IPS DF 4.7 (cell line): ENCODE measurements at regions not wholly inside any gene's neighbourhood (a gene's known extent, or its start where the extent isn't known, plus 50 kb on each side); places are given as distances from the start of the nearest gene placed in this dataset.

Experiments used
- DNase-seq: peaks from one replicate; pipeline ENCODE4 v3.0.0-alpha.2; 2013; ENCODE audit warnings: low spot score; ENCODE audit errors: extremely low read depth

- no peak for DNase-seq
Measured at GRCh38 chr2:128834880-128835252, 516.2 kb upstream of the HS6ST1 start.

GRCh38 chr2:128835342-128835855 lies 516.7 kb upstream of the HS6ST1 start:
- no peak for DNase-seq

GRCh38 chr2:128835974-128836373 lies 517.3 kb upstream of the HS6ST1 start:
- DNase-seq: no peak

DNA sequence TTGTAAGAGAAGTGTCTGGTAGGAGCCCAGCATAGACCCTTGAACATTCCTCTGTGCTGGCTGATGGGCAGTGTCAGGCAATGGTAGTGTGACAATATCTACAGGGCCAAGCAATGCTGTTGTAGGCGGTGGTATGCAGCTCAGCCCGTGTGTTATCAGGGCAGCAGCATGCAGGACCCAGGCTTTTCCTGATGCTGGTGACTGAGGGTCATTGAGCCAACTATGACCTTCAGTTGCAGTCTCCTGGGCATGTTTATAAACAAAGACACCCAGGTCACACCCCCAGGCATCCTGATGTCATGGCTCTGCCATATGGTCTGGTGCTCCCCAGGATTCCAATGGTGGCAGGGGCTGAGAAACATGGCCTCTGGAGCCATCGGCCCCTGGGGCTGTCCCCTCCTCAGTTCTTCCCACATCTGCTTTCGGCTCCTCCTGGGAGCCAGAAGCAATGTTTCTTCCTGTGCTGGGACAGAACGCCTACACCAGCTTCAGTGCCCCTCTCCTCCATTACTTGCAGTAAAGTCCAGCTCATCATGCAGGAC lies 518.0 kb upstream of the HS6ST1 start:
- DNase-seq: no peak

GRCh38 chr2:128838244-128838643 lies 519.6 kb upstream of the HS6ST1 start:
- no peak for DNase-seq

DNA sequence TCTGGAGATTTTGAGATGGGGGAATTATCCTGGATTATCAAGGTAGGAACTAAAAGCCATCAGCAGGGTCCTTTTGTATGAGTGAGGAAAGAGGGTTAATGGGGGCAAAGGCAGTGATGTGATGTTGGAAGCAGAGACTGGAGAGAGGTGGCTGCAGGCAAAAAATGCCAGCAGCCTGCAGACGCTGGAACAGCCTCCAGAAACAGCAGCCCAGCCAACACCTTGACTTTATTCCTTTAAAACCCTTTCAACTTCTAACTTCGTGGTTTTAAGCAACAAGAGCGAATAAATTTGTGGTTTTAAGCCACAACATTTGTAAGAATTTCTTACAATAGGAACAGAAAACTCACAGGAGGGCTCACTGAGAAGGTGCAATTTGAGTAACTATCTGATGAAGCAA lies 523.1 kb upstream of the HS6ST1 start:
- DNase-seq: no peak

- DNase-seq: no peak
Measured at GRCh38 chr2:128867311-128867710, 548.6 kb upstream of the HS6ST1 start.

DNA sequence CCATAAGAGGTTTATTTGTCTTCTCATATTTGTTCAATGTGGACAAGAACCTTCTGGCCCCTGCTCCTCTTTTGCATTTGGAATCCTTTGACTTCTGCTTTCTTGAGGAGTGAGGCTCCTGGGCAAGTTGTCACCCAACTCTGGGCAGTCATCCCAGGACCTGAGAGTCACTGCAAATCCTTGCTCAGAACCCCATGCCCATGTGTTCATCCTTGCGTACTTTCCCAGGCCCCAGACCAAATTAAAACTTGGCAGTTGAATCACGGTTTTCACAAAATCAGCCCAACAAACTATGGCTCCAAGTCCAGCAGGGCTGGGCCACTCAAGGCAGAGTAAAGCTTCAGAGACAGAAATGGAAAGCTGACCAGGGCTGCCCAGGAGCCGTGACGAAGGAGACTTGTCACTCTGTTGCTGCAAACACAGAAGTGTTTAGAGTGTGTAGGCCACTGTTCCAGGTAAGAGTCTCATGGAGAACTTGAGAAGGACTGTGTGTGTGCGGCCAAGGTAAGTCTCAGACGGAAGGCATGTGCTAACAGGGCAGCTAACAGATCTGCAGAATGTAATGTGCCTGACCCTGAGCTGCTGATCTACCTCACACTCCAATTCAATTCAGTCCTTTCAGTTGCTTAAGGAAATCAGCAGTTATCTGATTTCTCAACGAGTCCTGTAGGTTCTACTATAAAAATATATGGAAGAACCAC lies 549.4 kb upstream of the HS6ST1 start:
- DNase-seq: no peak

DNA sequence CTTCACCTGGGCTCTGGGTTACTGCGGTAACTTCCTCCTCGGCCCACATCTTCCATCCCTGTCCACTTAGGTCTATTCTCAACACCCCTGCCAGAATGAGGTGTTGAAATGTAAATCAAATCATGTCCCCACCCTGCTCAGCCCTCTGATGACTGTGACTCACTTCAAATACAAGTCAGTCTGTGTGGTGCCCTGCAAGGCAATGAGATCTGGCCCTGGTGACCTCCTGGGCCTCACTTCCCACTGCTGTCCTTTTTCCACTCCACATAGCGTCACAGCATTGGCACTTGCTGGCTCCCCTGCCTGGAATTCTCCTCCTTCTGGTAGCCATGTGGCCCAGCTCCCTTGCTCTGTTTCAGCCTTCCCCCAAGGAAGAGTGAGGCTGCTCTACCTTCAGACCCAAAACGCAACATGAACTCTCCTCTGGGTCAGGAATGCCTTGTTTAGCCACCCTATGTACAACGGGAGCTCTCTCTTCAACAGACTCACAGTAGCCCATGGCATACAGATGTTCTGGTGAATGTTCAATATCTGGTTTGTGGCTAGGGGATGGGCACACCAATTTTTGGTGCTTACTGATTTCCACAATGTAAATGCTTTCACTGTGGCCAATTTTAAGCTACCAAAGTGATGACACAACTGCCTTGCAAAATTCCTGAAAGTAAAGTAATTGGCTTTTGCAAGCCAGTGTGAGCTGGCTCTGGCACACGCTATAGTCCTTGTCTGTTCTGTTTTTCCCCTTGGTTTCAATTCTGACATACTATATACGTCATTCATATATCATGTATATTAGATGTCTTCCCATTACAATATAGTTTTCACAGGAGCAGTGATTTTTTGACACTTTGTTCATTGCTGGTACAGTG lies 550.3 kb upstream of the HS6ST1 start:
- DNase-seq: no peak

GRCh38 chr2:128874608-128875007 lies 555.9 kb upstream of the HS6ST1 start:
- DNase-seq: no peak

GRCh38 chr2:128876986-128877983 lies 558.6 kb upstream of the HS6ST1 start:
- no peak for DNase-seq

DNA sequence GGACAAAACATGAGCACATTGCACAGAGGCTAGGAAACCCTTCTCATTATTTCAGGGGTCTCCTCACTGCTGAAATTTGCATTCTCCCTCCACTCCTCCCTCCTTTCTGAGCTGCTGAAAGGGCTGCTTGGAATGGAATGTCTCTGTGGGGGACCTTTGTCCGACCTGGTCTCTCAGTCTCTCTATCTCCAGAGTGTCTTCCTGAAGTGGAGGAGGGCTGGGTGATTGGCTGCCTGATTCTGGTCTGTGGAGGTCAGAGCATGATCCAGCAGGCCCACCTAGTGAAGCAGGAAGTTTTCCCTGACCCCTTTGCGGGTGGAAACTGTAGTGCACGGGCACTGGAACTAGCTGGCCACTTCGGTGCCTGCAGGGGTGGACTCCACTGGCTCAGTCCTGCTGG lies 560.5 kb upstream of the HS6ST1 start:
- DNase-seq: peak; percentile 60

DNA sequence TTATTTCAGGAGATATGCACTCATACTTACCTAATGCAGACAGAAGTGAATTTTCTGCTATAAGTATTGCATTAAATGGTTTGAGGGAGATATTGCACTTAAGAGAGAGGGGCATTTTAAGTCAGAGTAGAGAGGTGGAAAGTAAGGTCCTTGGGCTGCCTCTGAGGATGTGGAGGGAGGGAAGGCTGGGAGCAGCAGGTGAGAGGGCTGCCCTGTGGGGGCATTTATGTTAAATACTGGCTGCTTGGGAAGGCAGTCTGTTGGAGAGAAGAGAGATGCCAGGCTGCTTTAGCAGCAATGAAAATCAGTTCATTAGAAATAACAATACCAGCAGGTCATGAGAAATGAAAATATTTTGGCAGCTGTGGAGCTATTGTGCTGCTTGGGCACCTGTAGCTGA lies 576.2 kb upstream of the HS6ST1 start:
- DNase-seq: no peak

GRCh38 chr2:128901572-128902391 lies 583.1 kb upstream of the HS6ST1 start:
- no peak for DNase-seq

DNA sequence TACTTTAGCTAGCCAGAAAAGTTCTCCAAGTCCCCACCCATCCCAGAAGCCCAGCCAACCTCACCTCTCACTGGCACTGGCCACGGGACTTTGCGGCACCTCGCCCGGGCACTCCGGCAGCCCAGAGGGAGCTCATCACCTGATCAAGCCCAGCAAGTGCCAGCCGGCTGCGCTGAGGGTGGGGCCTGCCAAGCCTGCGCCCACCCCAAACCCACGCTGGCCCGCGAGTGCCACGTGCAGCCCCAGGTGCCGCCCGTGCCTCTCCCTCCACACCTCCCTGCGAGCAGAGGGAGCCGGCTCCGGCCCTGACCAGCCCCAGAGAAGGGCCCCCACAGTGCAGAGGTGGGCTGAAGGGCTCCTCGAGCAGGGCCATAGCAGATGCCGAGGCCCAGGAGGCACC lies 585.0 kb upstream of the HS6ST1 start:
- no peak for DNase-seq

DNA sequence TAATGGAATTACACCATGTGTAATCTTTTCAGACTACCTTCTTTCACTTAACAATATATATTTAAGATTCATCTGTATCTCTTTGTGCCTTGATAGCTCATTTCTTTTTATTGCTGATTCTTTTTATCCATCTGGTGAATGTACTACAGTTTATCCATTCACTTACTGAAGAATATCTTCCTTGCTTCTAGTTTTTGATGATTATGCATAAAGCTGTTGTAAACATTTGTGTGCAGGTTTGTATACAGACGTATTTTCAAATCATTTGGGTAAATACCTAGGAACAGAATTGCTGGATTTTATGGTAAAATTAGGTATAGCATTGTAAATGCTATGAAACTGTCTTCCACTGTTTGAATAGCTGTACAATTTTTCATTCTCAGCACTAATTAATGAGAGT lies 592.6 kb upstream of the HS6ST1 start:
- no peak for DNase-seq

DNA sequence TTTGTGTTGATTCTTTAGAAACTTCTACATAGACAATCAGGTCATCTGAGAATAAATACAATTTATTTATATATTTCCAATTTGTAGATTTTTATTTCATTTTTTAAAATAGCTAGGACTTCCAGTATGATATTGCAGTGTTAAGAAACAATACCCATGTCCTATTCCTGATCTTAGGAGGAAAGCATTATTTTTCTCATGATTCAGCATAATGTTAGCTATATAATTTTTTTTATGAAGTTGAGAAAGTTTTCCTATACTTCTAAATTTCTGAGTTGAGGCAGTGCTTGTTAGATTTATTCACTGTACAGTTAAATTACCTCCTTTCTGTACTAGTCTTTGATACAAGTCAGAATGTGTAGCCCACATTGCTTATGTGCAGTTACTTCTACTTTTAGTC lies 595.7 kb upstream of the HS6ST1 start:
- no peak for DNase-seq

GRCh38 chr2:128921751-128922150 lies 603.1 kb upstream of the HS6ST1 start:
- no peak for DNase-seq

GRCh38 chr2:128922154-128922553 lies 603.5 kb upstream of the HS6ST1 start:
- DNase-seq: no peak

- no peak for DNase-seq
Measured at GRCh38 chr2:128925631-128926030, 607.0 kb upstream of the HS6ST1 start.
